Panc1 (cell line): ENCODE measurements at regions not wholly inside any gene's neighbourhood (a gene's known extent, or its start where the extent isn't known, plus 50 kb on each side); places are given as distances from the start of the nearest gene placed in this dataset.
"Not testable (repeated sequence)": the region's sequence is repeated elsewhere in the genome, so short reads cannot be mapped to it uniquely, and the experiment has no call there.

ENCODE experiments used
- ATAC-seq: fragments of 200-7000 bp; cut with Tn5 transposase; 2 replicates; pipeline ENCODE4 v1.9.1; 2020; ENCODE audit warnings: mild to moderate bottlenecking, moderate library complexity
- BruUV-seq: library from RNA; stranded (reverse); fragments of 400-500 nt; replicated peaks from 2 replicates; lab custom pipeline; 2021; lab: Mats Ljungman, UMichigan
- CTCF ChIA-PET: fragments of 300-600 bp; sonication (Branson Sonifier 250); formaldehyde crosslinking; loops from one replicate; lab custom pipeline; 2022; ENCODE audit warnings: antibody characterized with exemption; lab: Charles Lee
- POLR2A ChIA-PET: fragments of 300-600 bp; sonication (Branson Sonifier 250); formaldehyde crosslinking; loops from one replicate; lab custom pipeline; 2022; ENCODE audit warnings: antibody characterized with exemption; lab: Charles Lee
- DNase-seq: peaks from one replicate; pipeline ENCODE4 v3.0.0-alpha.2; 2010; ENCODE audit warnings: low read depth, low spot score
- H3K27ac ChIP-seq: 2 replicates; pipeline ENCODE4 v1.5.1; 2011; ENCODE audit warnings: mild to moderate bottlenecking, low read length, inconsistent platforms
- H3K27me3 ChIP-seq: fragments of 200-500 bp; sonication (Bioruptor generic); 2 replicates; pipeline ENCODE4 v1.6.0; 2014; ENCODE audit warnings: low read length, inconsistent platforms; ENCODE audit not compliant: control insufficient read depth, insufficient read depth
- H3K36me3 ChIP-seq: fragments of 200-500 bp; sonication (Bioruptor generic); 2 replicates; pipeline ENCODE4 v1.5.1; 2014; ENCODE audit warnings: inconsistent platforms, mild to moderate bottlenecking, low read length, moderate library complexity; ENCODE audit not compliant: control insufficient read depth, insufficient read depth
- H3K4me1 ChIP-seq: 2 replicates; pipeline ENCODE4 v1.5.1; 2011; ENCODE audit warnings: inconsistent platforms, mild to moderate bottlenecking, low read length, moderate library complexity; ENCODE audit not compliant: control insufficient read depth, insufficient read depth
- H3K4me3 ChIP-seq, 2 experiments: 2 replicates each; pipeline ENCODE4 v1.5.1; 2011 to 2012; ENCODE audit warnings: low read depth in 2 of 2, low read length in 2 of 2, mild to moderate bottlenecking in 2 of 2, inconsistent platforms in 1 of 2, moderate library complexity in 1 of 2
- H3K9me3 ChIP-seq: fragments of 200-500 bp; sonication (Bioruptor generic); 2 replicates; pipeline ENCODE4 v1.5.1; 2014; ENCODE audit warnings: low read depth, mild to moderate bottlenecking, inconsistent platforms, low read length, moderate library complexity; ENCODE audit not compliant: control insufficient read depth, insufficient read depth
- CTCF ChIP-seq: fragments of 450-650 bp; IDR thresholded peaks from 2 replicates; pipeline ENCODE4 v1.5.1; 2017; ENCODE audit warnings: mild to moderate bottlenecking
- POLR2AphosphoS5 ChIP-seq: IDR thresholded peaks from 2 replicates; pipeline ENCODE4 v1.6.1; 2012; ENCODE audit warnings: mild to moderate bottlenecking, low read depth, low read length, moderate library complexity
- REST ChIP-seq, 2 experiments: IDR thresholded peaks; 2 replicates each; pipeline ENCODE4 v1.6.1; 2011 to 2012; ENCODE audit warnings: low read depth in 2 of 2, control low read depth in 1 of 2, low read length in 1 of 2, mild to moderate bottlenecking in 1 of 2, moderate library complexity in 1 of 2; ENCODE audit not compliant: insufficient read depth in 1 of 2
- SIN3A ChIP-seq: IDR thresholded peaks from 2 replicates; pipeline ENCODE4 v1.6.1; 2012; ENCODE audit warnings: low read depth, mild to moderate bottlenecking, low read length, moderate library complexity, borderline replicate concordance; ENCODE audit not compliant: insufficient read depth
- TCF7L2 ChIP-seq: IDR thresholded peaks from 2 replicates; pipeline ENCODE4 v1.6.1; 2011; ENCODE audit warnings: mild to moderate bottlenecking, low read depth, low read length, inconsistent platforms
- in situ Hi-C: cut with HindIII; loops from 2 replicates; pipeline ENCODE4 v1.10.0; 2016; ENCODE audit warnings: low sequenced_read_pairs, low pct_unique_long_range_greater_than_20kb
- intact Hi-C: fragments of 100-400 bp; cut with micrococcal nuclease; formaldehyde crosslinking; loops from one replicate; pipeline ENCODE4 v1.10.0; 2022; ENCODE audit not compliant: unreplicated experiment

- intact Hi-C loops, result no loop called here
- POLR2A ChIA-PET, result no interaction called here
- Histone ChIP-seq H3K9me3 (no peaks in the 10 kb centered on the region), H3K36me3 (no peaks in the 10 kb centered on the region), H3K4me3 (no peak overlapping the region), H3K4me1 (no peaks in the 10 kb centered on the region), H3K27ac (no peak overlapping the region), H3K27me3 (no peaks in the 10 kb centered on the region)
- DNase-seq, result no peak
- BruUV-seq, result no TSS peak
- in situ Hi-C loops, result no loop called here
- no peak for ATAC-seq
- TF ChIP-seq TCF7L2 (no peak), REST (IDR thresholded peaks at IDR 0.05; ENCODE audit: insufficient read depth in 1 of 2, low read depth in 2 of 2, low read length in 1 of 2) (no peak), SIN3A (no peak), CTCF (no peak), POLR2AphosphoS5 (no peak)
- CTCF ChIA-PET, result no interaction called here
These were observed 614.4 kb downstream of the LIG4 start for GRCh38 chr13:107600971-107601370.

- ATAC-seq, H3K9me3 ChIP-seq, in situ Hi-C loops, DNase-seq, BruUV-seq, H3K27me3 ChIP-seq, H3K36me3 ChIP-seq, POLR2A ChIA-PET, CTCF ChIA-PET, intact Hi-C loops, H3K4me1 ChIP-seq, H3K27ac ChIP-seq, H3K4me3 ChIP-seq: not testable (repeated sequence)
These were observed 619.0 kb downstream of the LIG4 start for GRCh38 chr13:107596306-107596705.

GRCh38 chr13:107590556-107590955 is 624.8 kb downstream of the LIG4 start:
- in situ Hi-C loops, result no loop called here
- intact Hi-C loops, result no loop called here
- ChIA-PET CTCF (no interaction called here), POLR2A (no interaction called here)
- Histone ChIP-seq H3K27ac (no peak overlapping the region), H3K36me3 (no peaks in the 10 kb centered on the region), H3K27me3 (no peaks in the 10 kb centered on the region), H3K4me1 (no peaks in the 10 kb centered on the region), H3K4me3 (no peak overlapping the region), H3K9me3 (no peaks in the 10 kb centered on the region)
- BruUV-seq, result no TSS peak
- DNase-seq, result no peak
- TF ChIP-seq CTCF (no peak), REST (IDR thresholded peaks at IDR 0.05; ENCODE audit: insufficient read depth in 1 of 2, low read depth in 2 of 2, low read length in 1 of 2) (no peak), SIN3A (no peak), POLR2AphosphoS5 (no peak), TCF7L2 (no peak)
- no peak for ATAC-seq
